SU-DHL-6 (cell line): ENCODE measurements at regions not wholly inside any gene's neighbourhood (a gene's known extent, or its start where the extent isn't known, plus 50 kb on each side); places are given as distances from the start of the nearest gene placed in this dataset.

Source experiments
- H2AFZ ChIP-seq: fragments of 200-600 bp; sonication (generic); 2 replicates; pipeline ENCODE4 v1.6.1; 2014; ENCODE audit warnings: low read depth, mild to moderate bottlenecking, moderate library complexity, mixed read lengths, antibody characterized with exemption, low read length; ENCODE audit not compliant: severe bottlenecking
- H3F3A ChIP-seq: fragments of 200-600 bp; shearing (Covaris generic); 2 replicates; pipeline ENCODE4 v1.6.0; 2016; ENCODE audit warnings: antibody characterized with exemption, mild to moderate bottlenecking; ENCODE audit not compliant: insufficient read depth
- H3K27ac ChIP-seq: fragments of 200-600 bp; sonication (generic); 2 replicates; pipeline ENCODE4 v1.5.1; 2016; ENCODE audit warnings: low read depth, mild to moderate bottlenecking, low read length, moderate library complexity, mixed read lengths
- H3K27me3 ChIP-seq: fragments of 200-600 bp; sonication (generic), shearing (Covaris generic); 2 replicates; pipeline ENCODE4 v1.6.0; 2014; ENCODE audit warnings: mild to moderate bottlenecking, low read length
- H3K36me3 ChIP-seq: fragments of 200-600 bp; sonication (generic); 2 replicates; pipeline ENCODE4 v1.6.1; 2014; ENCODE audit warnings: mild to moderate bottlenecking, low read length, mixed read lengths
- H3K4me2 ChIP-seq: fragments of 300-600, 200-600 bp; shearing (Covaris generic), sonication (generic); 2 replicates; pipeline ENCODE4 v1.6.0; 2014; ENCODE audit warnings: low read length, low read depth, mild to moderate bottlenecking; ENCODE audit not compliant: poor library complexity, severe bottlenecking
- H3K4me3 ChIP-seq: fragments of 200-600 bp; sonication (generic); 2 replicates; pipeline ENCODE4 v1.5.1; 2014; ENCODE audit warnings: antibody characterized with exemption, low read length, mild to moderate bottlenecking, mixed read lengths; ENCODE audit not compliant: insufficient read depth, poor library complexity, severe bottlenecking
- H3K79me2 ChIP-seq: fragments of 200-600 bp; sonication (generic); 2 replicates; pipeline ENCODE4 v1.6.1; 2014; ENCODE audit warnings: mild to moderate bottlenecking, low read length, moderate library complexity; ENCODE audit not compliant: insufficient read depth
- H3K9ac ChIP-seq: fragments of 200-600 bp; sonication (generic); 2 replicates; pipeline ENCODE4 v1.7.0; 2014; ENCODE audit warnings: mild to moderate bottlenecking, low read length
- H3K9me2 ChIP-seq: fragments of 200-600 bp; sonication (generic); replicated peaks from 2 replicates; pipeline ENCODE4 v1.6.1; 2014; ENCODE audit warnings: low read length; ENCODE audit not compliant: insufficient read depth
- H3K9me3 ChIP-seq: fragments of 200-600 bp; sonication (generic); 2 replicates; pipeline ENCODE4 v1.6.1; 2014; ENCODE audit warnings: low read length, mixed read lengths; ENCODE audit not compliant: insufficient read depth
- H4K20me1 ChIP-seq: fragments of 200-600 bp; sonication (generic); 2 replicates; pipeline ENCODE4 v1.6.1; 2014; ENCODE audit warnings: low read depth, mild to moderate bottlenecking, antibody characterized with exemption, low read length, moderate library complexity, mixed read lengths
- EZH2phosphoT487 ChIP-seq: fragments of 200-600 bp; sonication (generic), shearing (Covaris generic); conservative IDR thresholded peaks from 2 replicates; pipeline ENCODE4 v1.6.1; 2018; ENCODE audit warnings: mild to moderate bottlenecking, antibody characterized with exemption, low read length, moderate library complexity, mixed read lengths
- TF ChIP-seq, protein P1 (sequence below): fragments of 200-600 bp; sonication (generic); IDR thresholded peaks from one replicate; pipeline ENCODE4 v1.5.1; 2017; ENCODE audit warnings: antibody characterized with exemption, mild to moderate bottlenecking, low read length, moderate library complexity; ENCODE audit not compliant: insufficient read depth, poor library complexity, severe bottlenecking

DNA sequence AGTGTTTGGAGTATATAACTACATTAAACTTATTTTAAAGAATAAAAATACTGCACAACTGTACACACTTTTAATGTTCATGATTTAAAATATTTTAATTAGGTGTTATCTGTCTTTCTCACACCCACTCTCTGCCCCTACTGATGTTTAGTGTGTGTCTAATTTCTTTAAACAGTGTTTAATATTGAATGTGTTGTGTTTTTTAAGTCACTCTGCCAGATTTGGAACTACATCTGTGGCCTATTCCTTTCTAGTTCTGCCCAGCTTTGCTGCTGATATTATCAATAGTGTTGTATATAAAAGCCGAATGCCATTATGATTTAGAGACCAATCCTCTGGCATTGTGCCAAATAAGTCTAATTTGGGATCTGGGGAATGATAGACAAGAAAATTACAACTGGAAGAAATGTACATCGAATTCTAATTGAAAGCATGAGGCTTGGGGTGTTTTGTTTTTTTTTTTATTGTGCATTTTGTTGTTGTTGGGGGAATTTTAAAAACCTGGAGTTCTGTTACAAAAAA lies 398.0 kb downstream of the CPS1 start:
- no peaks in the 10 kb centered on the region for H3K27me3 ChIP-seq
- no peaks in the 10 kb centered on the region for H3K9me3 ChIP-seq
- TF ChIP-seq, protein P1, sequence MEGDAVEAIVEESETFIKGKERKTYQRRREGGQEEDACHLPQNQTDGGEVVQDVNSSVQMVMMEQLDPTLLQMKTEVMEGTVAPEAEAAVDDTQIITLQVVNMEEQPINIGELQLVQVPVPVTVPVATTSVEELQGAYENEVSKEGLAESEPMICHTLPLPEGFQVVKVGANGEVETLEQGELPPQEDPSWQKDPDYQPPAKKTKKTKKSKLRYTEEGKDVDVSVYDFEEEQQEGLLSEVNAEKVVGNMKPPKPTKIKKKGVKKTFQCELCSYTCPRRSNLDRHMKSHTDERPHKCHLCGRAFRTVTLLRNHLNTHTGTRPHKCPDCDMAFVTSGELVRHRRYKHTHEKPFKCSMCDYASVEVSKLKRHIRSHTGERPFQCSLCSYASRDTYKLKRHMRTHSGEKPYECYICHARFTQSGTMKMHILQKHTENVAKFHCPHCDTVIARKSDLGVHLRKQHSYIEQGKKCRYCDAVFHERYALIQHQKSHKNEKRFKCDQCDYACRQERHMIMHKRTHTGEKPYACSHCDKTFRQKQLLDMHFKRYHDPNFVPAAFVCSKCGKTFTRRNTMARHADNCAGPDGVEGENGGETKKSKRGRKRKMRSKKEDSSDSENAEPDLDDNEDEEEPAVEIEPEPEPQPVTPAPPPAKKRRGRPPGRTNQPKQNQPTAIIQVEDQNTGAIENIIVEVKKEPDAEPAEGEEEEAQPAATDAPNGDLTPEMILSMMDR, result no peak
- no peak for TF ChIP-seq EZH2phosphoT487
- H3K27ac ChIP-seq, result no peak overlapping the region
- no peaks in the 10 kb centered on the region for H3K9me2 ChIP-seq
- H3K4me2 ChIP-seq, result no peak overlapping the region
- no peak overlapping the region for H2AFZ ChIP-seq
- no peaks in the 10 kb centered on the region for H3K36me3 ChIP-seq
- no peaks in the 10 kb centered on the region for H4K20me1 ChIP-seq
- H3K4me3 ChIP-seq, result no peak overlapping the region
- no peaks in the 10 kb centered on the region for H3K79me2 ChIP-seq
- no peaks in the 10 kb centered on the region for H3F3A ChIP-seq
- no peak overlapping the region for H3K9ac ChIP-seq

DNA sequence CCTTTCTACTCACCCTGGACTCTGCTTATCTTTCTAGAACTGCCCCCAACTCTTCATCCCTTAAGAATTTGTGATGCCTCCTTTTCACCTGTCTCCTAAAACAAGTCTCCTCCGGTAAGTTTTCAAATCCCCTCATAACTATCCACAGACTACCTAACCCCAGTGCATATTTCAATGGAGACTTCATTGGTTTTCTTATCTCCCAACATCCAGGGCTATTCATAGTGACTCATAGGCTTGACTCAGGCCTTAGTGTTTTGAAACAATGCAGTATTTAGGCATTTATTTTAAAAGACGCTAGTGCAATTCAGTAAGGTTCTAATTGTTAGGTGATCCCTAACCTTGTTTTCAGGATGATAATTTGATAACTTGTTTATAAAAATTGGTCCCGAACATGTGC lies 399.2 kb downstream of the CPS1 start:
- Histone ChIP-seq H3K79me2 (no peaks in the 10 kb centered on the region), H3K4me2 (no peak overlapping the region), H3K9ac (no peak overlapping the region), H4K20me1 (no peaks in the 10 kb centered on the region), H3K27ac (no peak overlapping the region), H2AFZ (no peak overlapping the region), H3K27me3 (no peaks in the 10 kb centered on the region), H3K9me3 (no peaks in the 10 kb centered on the region), H3K36me3 (no peaks in the 10 kb centered on the region), H3K9me2 (no peaks in the 10 kb centered on the region), H3K4me3 (no peak overlapping the region), H3F3A (no peaks in the 10 kb centered on the region)
- no peak for TF ChIP-seq EZH2phosphoT487
- TF ChIP-seq, protein P1, result no peak

DNA sequence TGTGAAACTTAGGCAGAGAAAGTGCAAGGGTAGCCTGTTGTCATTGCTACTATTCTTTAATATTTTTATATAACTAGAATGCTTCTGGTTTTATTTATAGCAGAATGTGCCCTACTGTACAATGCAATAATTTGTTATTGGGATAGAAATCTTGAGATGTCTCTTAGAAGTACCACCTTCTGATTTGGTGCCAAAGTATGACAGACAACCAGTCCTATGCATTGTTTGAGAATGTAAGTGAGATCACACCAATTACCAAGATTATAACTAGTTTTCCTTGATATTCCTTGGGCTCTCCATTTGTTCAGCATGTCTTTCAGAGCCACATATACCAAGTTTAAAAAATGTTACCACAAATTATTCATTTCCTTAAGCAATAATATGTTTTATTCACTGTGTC lies 399.7 kb downstream of the CPS1 start:
- TF ChIP-seq, protein P1, result no peak
- no peak for TF ChIP-seq EZH2phosphoT487
- Histone ChIP-seq H3K9me3 (no peaks in the 10 kb centered on the region), H3K79me2 (no peaks in the 10 kb centered on the region), H3K27me3 (no peaks in the 10 kb centered on the region), H2AFZ (no peak overlapping the region), H3K9me2 (no peaks in the 10 kb centered on the region), H3K27ac (no peak overlapping the region), H4K20me1 (no peaks in the 10 kb centered on the region), H3K9ac (no peak overlapping the region), H3K4me2 (no peak overlapping the region), H3K4me3 (no peak overlapping the region), H3K36me3 (no peaks in the 10 kb centered on the region), H3F3A (no peaks in the 10 kb centered on the region)
